ENCODE measurements at regions not wholly inside any gene's neighbourhood (a gene's known extent, or its start where the extent isn't known, plus 50 kb on each side); places are given as distances from the start of the nearest gene placed in this dataset.

DNA sequence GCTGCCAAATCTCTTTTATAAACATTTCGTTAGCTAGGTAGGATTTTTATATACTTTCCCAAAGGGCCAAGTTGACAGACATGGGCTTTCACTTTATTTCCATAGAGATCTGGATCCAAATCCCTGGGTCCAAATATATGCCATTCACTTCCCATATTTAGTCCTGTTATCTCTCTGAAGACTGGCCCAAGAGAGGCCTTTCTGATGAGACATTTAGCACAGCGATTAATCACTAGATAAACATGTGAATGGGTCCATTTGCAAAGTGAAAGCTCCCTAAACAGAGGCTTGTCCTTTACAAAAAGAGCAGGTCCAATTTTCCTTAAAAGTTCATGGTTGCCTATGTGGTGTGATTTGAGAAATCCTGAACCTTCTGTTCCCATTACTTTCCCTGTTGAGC, 132.6 kb downstream of the TRMT11 start:
- H3K36me3 ChIP-seq (ENCODE audit: control insufficient read depth in 4 of 4, insufficient read depth in 3 of 4, low read depth in 1 of 4, low read length in 3 of 4): peaks cover 0 to 2% (median 0%) of the 10 kb centered on the region in 4 donors
- no peaks in the 10 kb centered on the region for H3K9me3 ChIP-seq (ENCODE audit: control insufficient read depth in 4 of 4, low read length in 3 of 4)
- DNase-seq (ENCODE audit: low spot score): no peak
- H3K27ac ChIP-seq (ENCODE audit: low read depth in 1 of 2, low read length in 2 of 2): no peak overlapping the region
- no peak overlapping the region for H3K9ac ChIP-seq (ENCODE audit: low read depth in 1 of 2, low read length in 2 of 2)
- 88% methylated on average over 2 of the region's 2 CpGs for WGBS
- H3K4me1 ChIP-seq (ENCODE audit: control insufficient read depth in 4 of 4, insufficient read depth in 4 of 4, low read length in 3 of 4): no peaks in the 10 kb centered on the region
- no peak overlapping the region for H3K4me3 ChIP-seq (ENCODE audit: low read depth in 1 of 3, low read length in 3 of 3)
- no peak for TF ChIP-seq HNF4G (IDR thresholded peaks at IDR 0.05)
- H3K27me3 ChIP-seq (ENCODE audit: control insufficient read depth in 4 of 4, insufficient read depth in 4 of 4, low read length in 3 of 4): no peaks in the 10 kb centered on the region

DNA sequence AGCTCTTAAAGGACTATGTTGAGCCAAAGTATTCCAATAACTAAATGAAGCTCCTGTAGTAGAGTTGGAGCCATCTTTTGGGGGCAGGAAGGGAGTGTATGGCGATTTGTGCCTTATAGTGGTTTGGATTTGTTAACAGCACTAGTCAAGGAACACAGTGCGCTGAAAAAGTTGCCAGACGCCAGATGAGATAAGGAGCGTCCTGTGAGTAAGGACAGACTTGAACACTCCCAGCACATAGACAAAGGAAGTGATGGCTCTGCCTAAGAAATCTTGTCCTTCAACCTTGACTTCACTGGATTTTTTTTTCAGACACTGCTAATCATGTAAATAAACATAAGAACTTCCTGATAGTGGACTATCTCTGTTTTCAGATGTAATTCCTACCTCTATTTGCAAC, 136.9 kb downstream of the TRMT11 start:
- H3K36me3 ChIP-seq (ENCODE audit: control insufficient read depth in 4 of 4, insufficient read depth in 3 of 4, low read depth in 1 of 4, low read length in 3 of 4): no peaks in the 10 kb centered on the region
- no peaks in the 10 kb centered on the region for H3K27me3 ChIP-seq (ENCODE audit: control insufficient read depth in 4 of 4, insufficient read depth in 4 of 4, low read length in 3 of 4)
- WGBS: 75% methylated on average over 4 of the region's 4 CpGs
- H3K9ac ChIP-seq (ENCODE audit: low read depth in 1 of 2, low read length in 2 of 2): no peak overlapping the region
- TF ChIP-seq, protein P1, sequence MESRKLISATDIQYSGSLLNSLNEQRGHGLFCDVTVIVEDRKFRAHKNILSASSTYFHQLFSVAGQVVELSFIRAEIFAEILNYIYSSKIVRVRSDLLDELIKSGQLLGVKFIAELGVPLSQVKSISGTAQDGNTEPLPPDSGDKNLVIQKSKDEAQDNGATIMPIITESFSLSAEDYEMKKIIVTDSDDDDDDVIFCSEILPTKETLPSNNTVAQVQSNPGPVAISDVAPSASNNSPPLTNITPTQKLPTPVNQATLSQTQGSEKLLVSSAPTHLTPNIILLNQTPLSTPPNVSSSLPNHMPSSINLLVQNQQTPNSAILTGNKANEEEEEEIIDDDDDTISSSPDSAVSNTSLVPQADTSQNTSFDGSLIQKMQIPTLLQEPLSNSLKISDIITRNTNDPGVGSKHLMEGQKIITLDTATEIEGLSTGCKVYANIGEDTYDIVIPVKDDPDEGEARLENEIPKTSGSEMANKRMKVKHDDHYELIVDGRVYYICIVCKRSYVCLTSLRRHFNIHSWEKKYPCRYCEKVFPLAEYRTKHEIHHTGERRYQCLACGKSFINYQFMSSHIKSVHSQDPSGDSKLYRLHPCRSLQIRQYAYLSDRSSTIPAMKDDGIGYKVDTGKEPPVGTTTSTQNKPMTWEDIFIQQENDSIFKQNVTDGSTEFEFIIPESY (IDR thresholded peaks at IDR 0.05): no peak
- TF ChIP-seq TAF1 (conservative IDR thresholded peaks at IDR 0.05): no peak
- TF ChIP-seq HNF4G (IDR thresholded peaks at IDR 0.05): no peak
- no peak for TF ChIP-seq RAD21 (IDR thresholded peaks at IDR 0.05)
- TF ChIP-seq, protein P2, sequence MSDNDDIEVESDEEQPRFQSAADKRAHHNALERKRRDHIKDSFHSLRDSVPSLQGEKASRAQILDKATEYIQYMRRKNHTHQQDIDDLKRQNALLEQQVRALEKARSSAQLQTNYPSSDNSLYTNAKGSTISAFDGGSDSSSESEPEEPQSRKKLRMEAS (IDR thresholded peaks at IDR 0.05): no peak
- TF ChIP-seq, protein P3, sequence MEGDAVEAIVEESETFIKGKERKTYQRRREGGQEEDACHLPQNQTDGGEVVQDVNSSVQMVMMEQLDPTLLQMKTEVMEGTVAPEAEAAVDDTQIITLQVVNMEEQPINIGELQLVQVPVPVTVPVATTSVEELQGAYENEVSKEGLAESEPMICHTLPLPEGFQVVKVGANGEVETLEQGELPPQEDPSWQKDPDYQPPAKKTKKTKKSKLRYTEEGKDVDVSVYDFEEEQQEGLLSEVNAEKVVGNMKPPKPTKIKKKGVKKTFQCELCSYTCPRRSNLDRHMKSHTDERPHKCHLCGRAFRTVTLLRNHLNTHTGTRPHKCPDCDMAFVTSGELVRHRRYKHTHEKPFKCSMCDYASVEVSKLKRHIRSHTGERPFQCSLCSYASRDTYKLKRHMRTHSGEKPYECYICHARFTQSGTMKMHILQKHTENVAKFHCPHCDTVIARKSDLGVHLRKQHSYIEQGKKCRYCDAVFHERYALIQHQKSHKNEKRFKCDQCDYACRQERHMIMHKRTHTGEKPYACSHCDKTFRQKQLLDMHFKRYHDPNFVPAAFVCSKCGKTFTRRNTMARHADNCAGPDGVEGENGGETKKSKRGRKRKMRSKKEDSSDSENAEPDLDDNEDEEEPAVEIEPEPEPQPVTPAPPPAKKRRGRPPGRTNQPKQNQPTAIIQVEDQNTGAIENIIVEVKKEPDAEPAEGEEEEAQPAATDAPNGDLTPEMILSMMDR (IDR thresholded peaks at IDR 0.05; ENCODE audit: low read depth, low read length, missing input control): no peak
- TF ChIP-seq RXRA (IDR thresholded peaks at IDR 0.05): no peak
- no peak for TF ChIP-seq EGR1 (IDR thresholded peaks at IDR 0.05; ENCODE audit: low read depth in 2 of 2)
- TF ChIP-seq FOXA1 (IDR thresholded peaks at IDR 0.05): no peak
- TF ChIP-seq HNF4A (conservative IDR thresholded peaks at IDR 0.05): no peak
- TF ChIP-seq, protein P4, sequence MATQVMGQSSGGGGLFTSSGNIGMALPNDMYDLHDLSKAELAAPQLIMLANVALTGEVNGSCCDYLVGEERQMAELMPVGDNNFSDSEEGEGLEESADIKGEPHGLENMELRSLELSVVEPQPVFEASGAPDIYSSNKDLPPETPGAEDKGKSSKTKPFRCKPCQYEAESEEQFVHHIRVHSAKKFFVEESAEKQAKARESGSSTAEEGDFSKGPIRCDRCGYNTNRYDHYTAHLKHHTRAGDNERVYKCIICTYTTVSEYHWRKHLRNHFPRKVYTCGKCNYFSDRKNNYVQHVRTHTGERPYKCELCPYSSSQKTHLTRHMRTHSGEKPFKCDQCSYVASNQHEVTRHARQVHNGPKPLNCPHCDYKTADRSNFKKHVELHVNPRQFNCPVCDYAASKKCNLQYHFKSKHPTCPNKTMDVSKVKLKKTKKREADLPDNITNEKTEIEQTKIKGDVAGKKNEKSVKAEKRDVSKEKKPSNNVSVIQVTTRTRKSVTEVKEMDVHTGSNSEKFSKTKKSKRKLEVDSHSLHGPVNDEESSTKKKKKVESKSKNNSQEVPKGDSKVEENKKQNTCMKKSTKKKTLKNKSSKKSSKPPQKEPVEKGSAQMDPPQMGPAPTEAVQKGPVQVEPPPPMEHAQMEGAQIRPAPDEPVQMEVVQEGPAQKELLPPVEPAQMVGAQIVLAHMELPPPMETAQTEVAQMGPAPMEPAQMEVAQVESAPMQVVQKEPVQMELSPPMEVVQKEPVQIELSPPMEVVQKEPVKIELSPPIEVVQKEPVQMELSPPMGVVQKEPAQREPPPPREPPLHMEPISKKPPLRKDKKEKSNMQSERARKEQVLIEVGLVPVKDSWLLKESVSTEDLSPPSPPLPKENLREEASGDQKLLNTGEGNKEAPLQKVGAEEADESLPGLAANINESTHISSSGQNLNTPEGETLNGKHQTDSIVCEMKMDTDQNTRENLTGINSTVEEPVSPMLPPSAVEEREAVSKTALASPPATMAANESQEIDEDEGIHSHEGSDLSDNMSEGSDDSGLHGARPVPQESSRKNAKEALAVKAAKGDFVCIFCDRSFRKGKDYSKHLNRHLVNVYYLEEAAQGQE (IDR thresholded peaks at IDR 0.05): no peak
- TF ChIP-seq, protein P5, sequence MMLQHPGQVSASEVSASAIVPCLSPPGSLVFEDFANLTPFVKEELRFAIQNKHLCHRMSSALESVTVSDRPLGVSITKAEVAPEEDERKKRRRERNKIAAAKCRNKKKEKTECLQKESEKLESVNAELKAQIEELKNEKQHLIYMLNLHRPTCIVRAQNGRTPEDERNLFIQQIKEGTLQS (IDR thresholded peaks at IDR 0.05): no peak
- TF ChIP-seq NR2F2 (IDR thresholded peaks at IDR 0.05): no peak
- TF ChIP-seq YY1 (IDR thresholded peaks at IDR 0.05): no peak
- TF ChIP-seq JUND (IDR thresholded peaks at IDR 0.05): no peak
- no peak for TF ChIP-seq FOXA2 (IDR thresholded peaks at IDR 0.05)
- no peak for TF ChIP-seq GABPA (IDR thresholded peaks at IDR 0.05 in 1 of 2, conservative IDR thresholded peaks at IDR 0.05 in 1 of 2)
- no peak for TF ChIP-seq SP1 (IDR thresholded peaks at IDR 0.05)
- no peak for DNase-seq (ENCODE audit: low spot score)
- H3K4me1 ChIP-seq (ENCODE audit: control insufficient read depth in 4 of 4, insufficient read depth in 4 of 4, low read length in 3 of 4): no peaks in the 10 kb centered on the region
- no peaks in the 10 kb centered on the region for H3K9me3 ChIP-seq (ENCODE audit: control insufficient read depth in 4 of 4, low read length in 3 of 4)
- no peak overlapping the region for H3K27ac ChIP-seq (ENCODE audit: low read depth in 1 of 2, low read length in 2 of 2)
- H3K4me3 ChIP-seq (ENCODE audit: low read depth in 1 of 3, low read length in 3 of 3): no peak overlapping the region
